ENCODE measurements at regions not wholly inside any gene's neighbourhood (a gene's known extent, or its start where the extent isn't known, plus 50 kb on each side); places are given as distances from the start of the nearest gene placed in this dataset.

- DNase-seq (ENCODE audit: low read depth) = no peak
These were observed 418.2 kb downstream of the IRS2 start for GRCh38 chr13:109368230-109368629.

- DNase-seq (ENCODE audit: low read depth) = peak; percentile 7
These were observed 419.9 kb downstream of the IRS2 start for GRCh38 chr13:109366525-109366924.

GRCh38 chr13:109363431-109363830 is 423.0 kb downstream of the IRS2 start:
- no peak for DNase-seq (ENCODE audit: low read depth)

GRCh38 chr13:109362616-109363015 is 423.8 kb downstream of the IRS2 start:
- DNase-seq (ENCODE audit: low read depth) = no peak

GRCh38 chr13:109361562-109362289 is 424.7 kb downstream of the IRS2 start:
- no peak for DNase-seq (ENCODE audit: low read depth)

GRCh38 chr13:109357751-109358471 is 428.5 kb downstream of the IRS2 start:
- DNase-seq (ENCODE audit: low read depth) = peak; percentile 80

- DNase-seq (ENCODE audit: low read depth) = no peak
These were observed 430.4 kb downstream of the IRS2 start for GRCh38 chr13:109355875-109356434.

- no peak for DNase-seq (ENCODE audit: low read depth)
These were observed 431.2 kb downstream of the IRS2 start for GRCh38 chr13:109355166-109355565.

GRCh38 chr13:109351236-109351635 is 435.1 kb downstream of the IRS2 start:
- DNase-seq (ENCODE audit: low read depth) = no peak

- peak; percentile 66 for DNase-seq (ENCODE audit: low read depth)
These were observed 437.7 kb downstream of the IRS2 start for GRCh38 chr13:109348519-109349258.

GRCh38 chr13:109346060-109346459 is 440.3 kb downstream of the IRS2 start:
- DNase-seq (ENCODE audit: low read depth) = no peak

- DNase-seq (ENCODE audit: low read depth) = peak; percentile 84
These were observed 440.9 kb downstream of the IRS2 start for GRCh38 chr13:109345433-109345941.

GRCh38 chr13:109344552-109345157 is 441.7 kb downstream of the IRS2 start:
- peak; percentile 67 for DNase-seq (ENCODE audit: low read depth)

GRCh38 chr13:109336730-109337129 is 449.7 kb downstream of the IRS2 start:
- DNase-seq (ENCODE audit: low read depth) = peak; percentile 97

- no peak for DNase-seq (ENCODE audit: low read depth)
These were observed 452.3 kb downstream of the IRS2 start for GRCh38 chr13:109333893-109334651.

- no peak for DNase-seq (ENCODE audit: low read depth)
These were observed 453.6 kb downstream of the IRS2 start for GRCh38 chr13:109332506-109333499.

GRCh38 chr13:109331898-109332297 is 454.5 kb downstream of the IRS2 start:
- DNase-seq (ENCODE audit: low read depth) = peak; percentile 97

GRCh38 chr13:109331011-109331433 is 455.4 kb downstream of the IRS2 start:
- peak; percentile 90 for DNase-seq (ENCODE audit: low read depth)

GRCh38 chr13:109330123-109330522 is 456.3 kb downstream of the IRS2 start:
- no peak for DNase-seq (ENCODE audit: low read depth)

- no peak for DNase-seq (ENCODE audit: low read depth)
These were observed 457.2 kb downstream of the IRS2 start for GRCh38 chr13:109329175-109329574.
